HG02943 (cell line): ENCODE measurements at regions not wholly inside any gene's neighbourhood (a gene's known extent, or its start where the extent isn't known, plus 50 kb on each side); places are given as distances from the start of the nearest gene placed in this dataset.

Experiments
- ATAC-seq: cut with Tn5 transposase; IDR thresholded peaks from one replicate; pipeline ENCODE4 v1.9.1; 2021; ENCODE audit warnings: mild to moderate bottlenecking, low read depth, moderate library complexity; ENCODE audit not compliant: unreplicated experiment

GRCh38 chr3:88209356-88209755 is 59.6 kb downstream of the C3orf38 start:
- no peak for ATAC-seq

GRCh38 chr3:88211096-88211890 is 61.5 kb downstream of the C3orf38 start:
- ATAC-seq = no peak

GRCh38 chr3:88219138-88219792 is 69.5 kb downstream of the C3orf38 start:
- ATAC-seq = peak; percentile 75

GRCh38 chr3:88220126-88220525 is 70.4 kb downstream of the C3orf38 start:
- ATAC-seq = no peak

GRCh38 chr3:88221726-88222125 is 72.0 kb downstream of the C3orf38 start:
- ATAC-seq = no peak

GRCh38 chr3:88222343-88222742 is 72.6 kb downstream of the C3orf38 start:
- no peak for ATAC-seq

GRCh38 chr3:88225326-88226008 is 75.7 kb downstream of the C3orf38 start:
- no peak for ATAC-seq

- no peak for ATAC-seq
These were observed 77.2 kb downstream of the C3orf38 start for GRCh38 chr3:88226910-88227309.

GRCh38 chr3:88230638-88231037 is 80.9 kb downstream of the C3orf38 start:
- no peak for ATAC-seq

GRCh38 chr3:88231207-88231606 is 81.4 kb downstream of the C3orf38 start:
- ATAC-seq = no peak

GRCh38 chr3:88231632-88232031 is 81.9 kb downstream of the C3orf38 start:
- ATAC-seq = no peak

- no peak for ATAC-seq
These were observed 85.3 kb downstream of the C3orf38 start for GRCh38 chr3:88235102-88235501.

GRCh38 chr3:88239870-88240269 is 90.1 kb downstream of the C3orf38 start:
- ATAC-seq = no peak

GRCh38 chr3:88248658-88249057 is 98.9 kb downstream of the C3orf38 start:
- ATAC-seq = no peak

GRCh38 chr3:88259045-88259444 is 109.3 kb downstream of the C3orf38 start:
- no peak for ATAC-seq

- no peak for ATAC-seq
These were observed 112.8 kb downstream of the C3orf38 start for GRCh38 chr3:88262527-88262926.

GRCh38 chr3:88263417-88264100 is 113.8 kb downstream of the C3orf38 start:
- ATAC-seq = no peak

- ATAC-seq = no peak
These were observed 117.7 kb downstream of the C3orf38 start for GRCh38 chr3:88267441-88267840.

- no peak for ATAC-seq
These were observed 118.1 kb downstream of the C3orf38 start for GRCh38 chr3:88267847-88268246.

- ATAC-seq = no peak
These were observed 130.6 kb downstream of the C3orf38 start for GRCh38 chr3:88280326-88280725.
